ENCODE measurements at regions not wholly inside any gene's neighbourhood (a gene's known extent, or its start where the extent isn't known, plus 50 kb on each side); places are given as distances from the start of the nearest gene placed in this dataset.

DNA sequence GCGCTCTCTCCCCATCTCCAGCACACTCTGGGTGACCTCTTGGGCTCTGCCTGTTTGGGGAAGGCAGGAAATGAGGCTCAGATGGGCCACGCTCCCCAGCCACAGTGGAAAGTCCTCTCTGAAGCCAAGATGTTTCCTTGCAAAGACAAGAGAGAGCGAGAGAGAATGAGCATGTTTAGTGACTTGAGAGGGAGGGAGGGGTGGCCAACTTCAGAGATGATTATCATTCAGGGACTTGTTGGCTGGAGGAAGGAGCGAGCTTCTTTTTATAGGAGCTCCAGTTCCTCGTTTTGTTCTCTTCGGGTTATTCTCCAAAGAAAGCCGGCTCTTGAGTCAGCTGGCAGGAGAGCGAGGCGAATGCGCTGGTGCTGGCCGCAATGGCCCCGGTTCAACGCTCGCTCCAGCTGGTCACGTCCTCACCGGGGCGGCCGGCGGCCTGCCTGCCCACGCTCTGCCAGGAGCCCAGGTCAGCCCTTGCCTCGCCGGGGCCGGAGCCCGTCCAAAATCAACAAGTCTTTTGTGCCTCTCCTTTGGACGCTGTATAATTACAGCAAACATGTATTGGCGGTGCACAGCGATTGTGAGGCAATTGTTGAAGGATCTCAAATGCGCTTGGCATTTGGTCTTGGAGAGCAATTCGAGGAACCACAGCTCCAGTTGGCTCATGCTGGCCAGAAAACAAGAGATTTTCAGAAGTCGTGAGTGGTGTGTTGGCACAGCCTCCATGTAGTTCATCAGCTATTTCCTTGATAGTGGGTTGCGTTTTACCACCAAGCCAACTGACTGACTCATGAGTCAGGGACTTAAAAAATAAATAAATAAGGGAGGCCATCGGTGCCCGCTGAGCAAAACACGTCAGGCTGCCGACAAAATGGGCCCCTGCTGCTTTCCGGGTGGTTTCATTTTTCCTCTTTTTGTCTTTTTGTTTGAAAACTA lies 288.6 kb downstream of the UACA start:
- no peak overlapping the region for H3K4me3 ChIP-seq
- 75 to 77% methylated on average over 23 to 36 of the region's 36 CpGs for WGBS, 2 donors
- H3K36me3 ChIP-seq (ENCODE audit: low read depth, missing control alignments) = no peaks in the 10 kb centered on the region
- intact Hi-C loops (cut with DNase I; ENCODE audit: low total_unique reads) = no loop called here
- H3K27me3 ChIP-seq = no peaks in the 10 kb centered on the region
- H3K4me1 ChIP-seq = no peaks in the 10 kb centered on the region
- TF ChIP-seq POLR2A (IDR thresholded peaks at IDR 0.05) = no peak
- TF ChIP-seq, protein P1, sequence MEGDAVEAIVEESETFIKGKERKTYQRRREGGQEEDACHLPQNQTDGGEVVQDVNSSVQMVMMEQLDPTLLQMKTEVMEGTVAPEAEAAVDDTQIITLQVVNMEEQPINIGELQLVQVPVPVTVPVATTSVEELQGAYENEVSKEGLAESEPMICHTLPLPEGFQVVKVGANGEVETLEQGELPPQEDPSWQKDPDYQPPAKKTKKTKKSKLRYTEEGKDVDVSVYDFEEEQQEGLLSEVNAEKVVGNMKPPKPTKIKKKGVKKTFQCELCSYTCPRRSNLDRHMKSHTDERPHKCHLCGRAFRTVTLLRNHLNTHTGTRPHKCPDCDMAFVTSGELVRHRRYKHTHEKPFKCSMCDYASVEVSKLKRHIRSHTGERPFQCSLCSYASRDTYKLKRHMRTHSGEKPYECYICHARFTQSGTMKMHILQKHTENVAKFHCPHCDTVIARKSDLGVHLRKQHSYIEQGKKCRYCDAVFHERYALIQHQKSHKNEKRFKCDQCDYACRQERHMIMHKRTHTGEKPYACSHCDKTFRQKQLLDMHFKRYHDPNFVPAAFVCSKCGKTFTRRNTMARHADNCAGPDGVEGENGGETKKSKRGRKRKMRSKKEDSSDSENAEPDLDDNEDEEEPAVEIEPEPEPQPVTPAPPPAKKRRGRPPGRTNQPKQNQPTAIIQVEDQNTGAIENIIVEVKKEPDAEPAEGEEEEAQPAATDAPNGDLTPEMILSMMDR (IDR thresholded peaks at IDR 0.05) = no peak
- H3K9me3 ChIP-seq = no peaks in the 10 kb centered on the region
- H3K27ac ChIP-seq = no peak overlapping the region
- no peak for DNase-seq

DNA sequence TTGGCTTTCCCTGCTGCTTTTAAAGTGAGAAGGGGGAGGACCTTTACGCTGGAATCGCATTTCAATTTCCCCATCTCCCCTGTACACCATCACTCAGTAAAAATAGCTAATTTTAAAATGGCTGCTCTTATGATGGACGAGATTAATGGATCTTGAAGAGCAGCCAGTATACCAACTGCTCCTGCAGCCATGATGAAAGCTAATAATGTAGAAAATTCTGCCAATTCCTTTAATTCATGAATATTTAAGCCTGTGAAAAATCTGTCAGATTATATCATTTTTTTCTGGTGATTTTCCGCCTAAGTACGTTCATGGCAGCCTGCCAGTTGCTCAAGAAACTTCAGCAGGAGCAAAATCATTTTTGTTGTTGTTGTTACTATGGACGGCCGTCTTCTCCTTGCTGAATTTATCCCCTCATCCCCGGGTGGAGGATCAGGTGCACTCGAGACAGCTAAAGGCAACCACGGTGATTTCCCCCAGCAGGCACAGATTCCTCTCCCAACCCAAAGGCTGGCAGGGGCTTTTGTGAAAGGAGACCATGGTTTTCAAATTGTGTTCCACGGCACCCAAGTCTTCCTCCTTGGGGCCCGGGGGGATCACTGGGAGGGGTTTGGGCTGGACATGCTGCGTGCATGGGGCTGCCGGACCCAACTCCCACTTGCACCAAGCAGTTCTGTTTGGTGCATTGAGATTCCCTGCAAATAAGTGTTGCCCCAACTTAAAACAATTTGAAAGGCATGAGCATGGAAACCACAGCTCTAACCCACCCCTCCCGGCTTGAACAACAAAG lies 289.6 kb downstream of the UACA start:
- Histone ChIP-seq H3K36me3 (ENCODE audit: low read depth, missing control alignments) (no peaks in the 10 kb centered on the region), H3K4me3 (no peak overlapping the region), H3K9me3 (no peaks in the 10 kb centered on the region), H3K4me1 (no peaks in the 10 kb centered on the region), H3K27me3 (no peaks in the 10 kb centered on the region), H3K27ac (no peak overlapping the region)
- DNase-seq = no peak
- WGBS, 2 donors = 65 to 73% methylated on average over 11 to 15 of the region's 15 CpGs
- intact Hi-C loops (cut with DNase I; ENCODE audit: low total_unique reads) = no loop called here
- TF ChIP-seq, protein P1 (IDR thresholded peaks at IDR 0.05) = no peak
- no peak for TF ChIP-seq POLR2A (IDR thresholded peaks at IDR 0.05)

DNA sequence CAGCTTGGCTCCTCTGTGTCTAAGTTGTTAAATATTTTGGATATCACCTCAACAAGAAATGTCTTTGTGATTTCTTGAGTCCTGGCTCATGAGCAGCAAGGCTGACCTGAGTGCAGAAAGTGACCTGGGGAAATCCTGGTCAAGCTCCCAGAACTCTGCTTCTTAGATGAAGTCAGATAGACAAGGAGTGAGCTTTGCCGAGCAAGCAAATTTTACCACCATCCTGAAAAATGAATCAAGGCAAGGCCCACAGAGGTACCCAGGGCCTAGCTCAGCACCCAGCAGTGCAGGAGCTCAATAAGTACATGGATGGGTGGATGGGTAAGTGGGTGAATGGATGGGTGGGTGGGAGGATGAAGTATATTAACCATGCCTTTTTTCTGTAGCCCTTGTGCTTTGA lies 291.8 kb downstream of the UACA start:
- DNase-seq = no peak
- H3K36me3 ChIP-seq (ENCODE audit: low read depth, missing control alignments) = no peaks in the 10 kb centered on the region
- no peak for TF ChIP-seq POLR2A (IDR thresholded peaks at IDR 0.05)
- TF ChIP-seq, protein P1 (IDR thresholded peaks at IDR 0.05) = no peak
- WGBS, 2 donors = 54 to 67% methylated on average over 1 of the region's 1 CpG
- no peaks in the 10 kb centered on the region for H3K27me3 ChIP-seq
- no peak overlapping the region for H3K27ac ChIP-seq
- intact Hi-C loops (cut with DNase I; ENCODE audit: low total_unique reads) = no loop called here
- H3K4me3 ChIP-seq = no peak overlapping the region
- H3K9me3 ChIP-seq = no peaks in the 10 kb centered on the region
- H3K4me1 ChIP-seq = no peaks in the 10 kb centered on the region

DNA sequence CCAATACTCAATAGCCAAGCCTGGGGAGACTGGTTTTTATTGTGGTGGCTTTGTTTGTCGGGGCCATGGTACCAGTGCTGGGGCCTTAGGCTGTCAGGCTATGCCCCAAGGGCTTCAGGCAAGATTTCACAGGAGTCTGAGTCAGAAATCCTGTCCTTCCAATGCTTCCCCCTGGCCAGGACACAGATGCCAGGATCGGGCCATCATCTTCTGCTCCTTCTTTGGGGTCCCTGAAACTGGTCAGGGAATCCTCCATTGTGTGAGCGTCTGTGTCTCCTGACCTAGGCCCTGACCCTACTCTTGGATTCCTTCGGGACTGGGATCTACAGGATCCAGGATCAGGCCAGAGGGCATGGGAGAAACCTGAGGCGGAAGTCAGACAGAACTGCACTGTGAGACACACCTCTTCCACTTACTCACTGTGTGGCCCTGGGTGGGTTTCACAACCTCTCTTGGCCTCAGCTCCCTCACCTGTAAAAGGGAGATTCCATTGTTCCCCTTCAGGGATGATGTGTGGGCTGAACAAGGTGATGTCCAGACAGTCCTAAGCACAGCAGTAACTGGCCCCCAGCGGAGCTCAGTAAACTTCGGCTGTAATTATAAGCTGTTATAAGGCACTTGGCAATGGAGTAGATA lies 292.7 kb downstream of the UACA start:
- no peaks in the 10 kb centered on the region for H3K4me1 ChIP-seq
- intact Hi-C loops (cut with DNase I; ENCODE audit: low total_unique reads) = no loop called here
- no peak overlapping the region for H3K4me3 ChIP-seq
- no peaks in the 10 kb centered on the region for H3K9me3 ChIP-seq
- no peaks in the 10 kb centered on the region for H3K36me3 ChIP-seq (ENCODE audit: low read depth, missing control alignments)
- no peak overlapping the region for H3K27ac ChIP-seq
- no peak for TF ChIP-seq POLR2A (IDR thresholded peaks at IDR 0.05)
- TF ChIP-seq, protein P1 (IDR thresholded peaks at IDR 0.05) = no peak
- WGBS, 2 donors = 91 to 98% methylated on average over 5 to 7 of the region's 7 CpGs
- H3K27me3 ChIP-seq = no peaks in the 10 kb centered on the region
- DNase-seq = no peak
